M059J (cell line): ENCODE measurements at regions not wholly inside any gene's neighbourhood (a gene's known extent, or its start where the extent isn't known, plus 50 kb on each side); places are given as distances from the start of the nearest gene placed in this dataset.

Experiments used
- DNase-seq: peaks from one replicate; pipeline ENCODE4 v3.0.0-alpha.2; 2012; ENCODE audit warnings: low read depth

- DNase-seq = no peak
Observed at GRCh38 chr1:192081359-192081758, 76.9 kb upstream of the RGS18 start.

DNA sequence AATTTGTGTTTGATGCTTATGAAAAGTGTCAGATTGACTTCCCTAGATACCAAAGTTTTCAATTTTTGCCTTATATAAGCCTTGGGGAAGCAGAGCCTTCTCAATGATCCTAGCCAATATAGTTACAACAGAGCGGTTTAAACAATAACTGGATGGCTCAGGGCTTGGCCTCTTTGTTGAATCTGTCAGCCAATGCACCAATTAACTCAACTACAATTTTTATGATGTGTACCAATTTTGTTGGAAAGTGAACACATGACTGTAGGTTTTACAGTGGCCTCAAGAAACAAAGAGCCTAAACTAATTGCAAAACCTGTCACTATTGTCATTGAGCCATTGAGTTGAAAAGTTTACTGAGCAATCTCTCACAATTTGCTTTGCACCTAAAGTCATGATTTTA is 71.6 kb upstream of the RGS18 start:
- DNase-seq = no peak

DNA sequence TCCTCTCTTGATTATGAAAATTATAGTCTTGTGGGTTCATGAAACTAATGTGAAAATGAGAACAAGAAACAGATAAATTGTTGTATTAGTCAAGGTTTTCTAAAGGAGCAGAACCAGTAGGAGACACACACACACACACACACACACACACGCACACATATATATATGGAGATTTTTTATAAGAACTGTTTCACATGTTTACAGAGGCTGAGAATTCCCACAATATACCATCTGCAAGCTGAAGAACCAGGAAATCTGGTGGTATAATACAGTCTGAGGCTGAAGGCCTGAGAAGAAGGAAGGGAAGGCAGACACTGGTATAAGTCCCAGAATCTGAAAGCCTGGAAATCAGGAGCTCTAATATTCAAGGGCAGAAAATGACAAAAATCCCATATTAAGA is 70.9 kb upstream of the RGS18 start:
- no peak for DNase-seq

DNA sequence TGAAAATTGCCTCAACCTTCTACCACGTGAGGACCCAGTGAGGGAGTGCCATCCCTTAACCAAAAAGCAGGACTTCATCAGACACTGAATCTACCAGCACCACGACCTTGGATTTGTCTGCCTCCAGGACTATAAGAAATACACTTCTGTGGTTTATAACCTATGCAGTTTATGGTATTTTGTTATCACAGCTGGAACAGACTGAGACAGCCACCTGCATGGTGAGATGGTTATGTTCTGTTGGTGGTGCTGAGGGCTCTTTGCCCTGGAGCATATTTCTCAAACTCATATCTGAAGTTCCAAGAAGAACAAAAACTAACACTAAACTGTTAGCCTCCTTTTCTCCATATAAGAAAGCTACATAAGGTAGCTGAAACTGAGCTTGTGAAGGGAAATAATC is 69.8 kb upstream of the RGS18 start:
- DNase-seq = no peak

DNA sequence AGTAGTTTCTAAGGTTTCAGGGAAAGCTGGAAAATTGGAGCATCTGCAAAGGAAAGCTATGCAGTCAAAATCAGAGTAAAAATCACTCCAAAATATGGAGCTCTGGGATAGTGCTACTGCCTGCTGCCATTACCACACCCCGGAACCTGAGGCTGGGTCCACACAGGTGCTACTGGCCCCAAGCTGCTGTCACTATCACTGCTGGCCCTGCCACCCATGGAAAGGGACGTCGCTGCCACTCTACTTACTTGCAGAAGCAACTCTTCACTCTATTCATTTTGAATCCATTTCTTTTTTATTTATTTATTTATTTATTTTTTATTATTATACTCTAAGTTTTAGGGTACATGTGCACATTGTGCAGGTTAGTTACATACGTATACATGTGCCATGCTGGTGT is 60.3 kb upstream of the RGS18 start:
- no peak for DNase-seq

- DNase-seq = no peak
Observed at GRCh38 chr1:192099328-192099727, 58.9 kb upstream of the RGS18 start.

GRCh38 chr1:192100686-192101468 is 57.4 kb upstream of the RGS18 start:
- DNase-seq = no peak

- DNase-seq = no peak
Observed at GRCh38 chr1:192104128-192104527, 54.1 kb upstream of the RGS18 start.

DNA sequence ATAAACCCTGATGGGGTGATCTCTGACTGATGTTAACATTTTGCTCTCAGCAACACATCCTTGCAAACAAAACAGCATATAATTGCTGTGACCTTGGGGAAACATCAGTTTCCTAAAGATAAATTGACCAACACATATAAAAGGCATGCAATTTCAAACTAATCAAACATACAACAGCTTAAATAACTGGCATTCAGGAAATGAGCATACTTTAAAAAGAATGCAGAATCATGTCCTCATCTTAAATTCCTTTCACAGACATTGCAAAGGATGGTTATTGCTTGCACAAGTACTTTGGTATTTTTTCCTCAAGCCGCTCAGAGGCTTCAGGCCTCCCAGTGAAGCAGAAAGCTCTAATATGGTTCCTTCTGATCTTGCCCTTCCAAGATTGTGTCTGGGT is 53.4 kb upstream of the RGS18 start:
- DNase-seq = no peak

DNA sequence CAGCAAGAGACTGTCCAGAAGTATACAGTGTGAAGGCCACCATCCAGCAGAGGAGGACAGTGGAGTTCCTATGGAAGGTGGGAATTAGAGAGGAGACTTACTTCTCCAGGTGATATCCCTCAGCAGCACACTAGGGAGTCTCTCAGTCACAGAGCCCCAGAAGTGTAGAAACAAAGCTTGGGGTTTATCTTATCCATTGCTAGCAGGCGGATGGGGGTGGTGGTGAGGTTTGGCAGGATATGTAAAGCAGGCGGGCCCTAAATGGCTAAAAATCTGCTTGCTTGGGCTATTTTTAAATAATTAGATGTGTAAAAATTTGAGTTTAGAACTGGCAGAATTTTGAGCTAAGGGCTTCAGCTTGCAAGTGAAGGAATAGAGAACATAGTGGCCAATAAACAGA is 50.1 kb upstream of the RGS18 start:
- DNase-seq = no peak
